ENCODE measurements at regions not wholly inside any gene's neighbourhood (a gene's known extent, or its start where the extent isn't known, plus 50 kb on each side); places are given as distances from the start of the nearest gene placed in this dataset.

DNA sequence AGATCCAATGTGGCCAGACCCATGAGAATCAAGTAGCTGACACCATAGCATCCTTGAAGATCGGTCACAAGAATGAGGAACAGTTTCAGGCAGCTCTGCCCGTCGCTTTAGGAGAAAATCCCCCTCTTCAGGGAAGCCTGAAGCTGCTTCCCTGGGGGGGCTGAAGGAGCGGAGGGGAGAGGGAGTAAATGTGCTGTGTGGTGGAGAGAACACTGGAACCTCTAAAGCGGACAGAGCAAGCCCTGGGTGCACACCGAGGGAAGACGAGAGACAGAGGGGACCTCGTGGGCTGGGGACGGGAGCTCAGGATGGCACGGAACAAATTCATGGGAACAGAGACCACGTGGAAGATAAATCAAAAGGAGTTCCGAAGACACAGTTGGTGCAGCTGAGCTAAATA, 154.3 kb downstream of the NDUFA10 start:
- CTCF ChIA-PET = no interaction called here
- Histone ChIP-seq H3K9ac (replicated peaks; ENCODE audit: extremely low read depth, insufficient read depth, low read length) (no peak overlapping the region), H3K36me3 (ENCODE audit: control insufficient read depth in 2 of 2, extremely low read depth in 1 of 2, insufficient read depth in 2 of 2, low read length in 2 of 2) (no peaks in the 10 kb centered on the region), H3K4me2 (ENCODE audit: insufficient read depth, low read length) (no peak overlapping the region), H3K27me3 (ENCODE audit: control insufficient read depth in 2 of 2, insufficient read depth in 2 of 2, low read length in 2 of 2) (no peaks in the 10 kb centered on the region), H2AFZ (ENCODE audit: low read depth, low read length) (no peak overlapping the region), H3K9me3 (replicated peaks; ENCODE audit: control insufficient read depth, insufficient read depth, low read length) (peaks cover under 1% of the 10 kb centered on the region), H3K4me3 (replicated peaks in 1 of 3; ENCODE audit: insufficient read depth in 1 of 3, low read depth in 1 of 3, low read length in 3 of 3) (no peak overlapping the region), H3K79me2 (ENCODE audit: control insufficient read depth, insufficient read depth, low read length) (no peaks in the 10 kb centered on the region), H4K20me1 (replicated peaks; ENCODE audit: control insufficient read depth, extremely low read depth, insufficient read depth, low read length) (no peaks in the 10 kb centered on the region), H3K9me1 (replicated peaks; ENCODE audit: control insufficient read depth, extremely low read depth, insufficient read depth, low read length) (no peaks in the 10 kb centered on the region), H3K27ac (ENCODE audit: insufficient read depth, low read depth, low read length) (no peak overlapping the region), H3K4me1 (ENCODE audit: control insufficient read depth, extremely low read depth, insufficient read depth, low read length) (no peaks in the 10 kb centered on the region)
- POLR2A ChIA-PET = no interaction called here
- intact Hi-C loops (cut with micrococcal nuclease) (no loop called here), dilution Hi-C loops (cut with MboI; ENCODE audit: extremely low pct_ligation_motif_present, low sequenced_read_pairs) (no loop called here)
- DNase-seq (ENCODE audit: low read depth, low spot score) (no peak), FAIRE-seq (no peak)
- TF ChIP-seq JUN (IDR thresholded peaks at IDR 0.05; ENCODE audit: borderline replicate concordance, insufficient read depth, insufficient read length, low read depth) (no peak), POLR2AphosphoS5 (IDR thresholded peaks at IDR 0.05; ENCODE audit: insufficient read depth, low read depth, low read length) (no peak), EZH2 (IDR thresholded peaks at IDR 0.05; ENCODE audit: borderline replicate concordance, low read depth, low read length, severe bottlenecking) (no peak), MAX (IDR thresholded peaks at IDR 0.05; ENCODE audit: insufficient read depth, insufficient read length) (no peak), FOS (IDR thresholded peaks at IDR 0.05; ENCODE audit: borderline replicate concordance, insufficient read depth, low read length) (no peak), MYC (IDR thresholded peaks at IDR 0.05; ENCODE audit: low read depth, low read length) (no peak), POLR2A (IDR thresholded peaks at IDR 0.05; ENCODE audit: low read depth, low read length) (no peak), GATA2 (IDR thresholded peaks at IDR 0.05; ENCODE audit: insufficient read depth, insufficient read length, low read depth, low read length) (no peak)
- TF ChIP-seq, protein P1, sequence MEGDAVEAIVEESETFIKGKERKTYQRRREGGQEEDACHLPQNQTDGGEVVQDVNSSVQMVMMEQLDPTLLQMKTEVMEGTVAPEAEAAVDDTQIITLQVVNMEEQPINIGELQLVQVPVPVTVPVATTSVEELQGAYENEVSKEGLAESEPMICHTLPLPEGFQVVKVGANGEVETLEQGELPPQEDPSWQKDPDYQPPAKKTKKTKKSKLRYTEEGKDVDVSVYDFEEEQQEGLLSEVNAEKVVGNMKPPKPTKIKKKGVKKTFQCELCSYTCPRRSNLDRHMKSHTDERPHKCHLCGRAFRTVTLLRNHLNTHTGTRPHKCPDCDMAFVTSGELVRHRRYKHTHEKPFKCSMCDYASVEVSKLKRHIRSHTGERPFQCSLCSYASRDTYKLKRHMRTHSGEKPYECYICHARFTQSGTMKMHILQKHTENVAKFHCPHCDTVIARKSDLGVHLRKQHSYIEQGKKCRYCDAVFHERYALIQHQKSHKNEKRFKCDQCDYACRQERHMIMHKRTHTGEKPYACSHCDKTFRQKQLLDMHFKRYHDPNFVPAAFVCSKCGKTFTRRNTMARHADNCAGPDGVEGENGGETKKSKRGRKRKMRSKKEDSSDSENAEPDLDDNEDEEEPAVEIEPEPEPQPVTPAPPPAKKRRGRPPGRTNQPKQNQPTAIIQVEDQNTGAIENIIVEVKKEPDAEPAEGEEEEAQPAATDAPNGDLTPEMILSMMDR (IDR thresholded peaks at IDR 0.05; ENCODE audit: extremely low read depth in 1 of 2, insufficient read depth in 1 of 2, low read depth in 1 of 2, low read length in 2 of 2) = no peak
- BruUV-seq (replicated peaks) = no TSS peak
